HEK293 (cell line): ENCODE measurements at regions not wholly inside any gene's neighbourhood (a gene's known extent, or its start where the extent isn't known, plus 50 kb on each side); places are given as distances from the start of the nearest gene placed in this dataset.
"Not testable (repeated sequence)": the region's sequence is repeated elsewhere in the genome, so short reads cannot be mapped to it uniquely, and the experiment has no call there.

Source experiments
- CTCF ChIA-PET: fragments of 350-600 bp; formaldehyde crosslinking; extraction: SDS; loops from one replicate; lab custom pipeline; 2021; ENCODE audit warnings: antibody characterized with exemption; lab: Yijun Ruan, JAX
- POLR2A ChIA-PET: fragments of 300-600 bp; formaldehyde crosslinking; extraction: SDS; loops from one replicate; lab custom pipeline; 2020; ENCODE audit warnings: antibody characterized with exemption, inconsistent platforms; lab: Yijun Ruan, JAX
- H3K27ac ChIP-seq: fragments of 200-500 bp; sonication (Bioruptor generic); 2 replicates; pipeline ENCODE4 v1.5.1; 2014; ENCODE audit warnings: low read depth, low read length, control low read depth, inconsistent platforms; ENCODE audit errors: extremely low read depth
- H3K36me3 ChIP-seq, 2 experiments: fragments of 200-500 bp in 1 of 2; sonication (Bioruptor generic) in 1 of 2; 1 replicate in 1 of 2; 2 replicates in 1 of 2; pipeline ENCODE4 v1.5.1; 2014 to 2017; ENCODE audit warnings: inconsistent platforms in 2 of 2, low read length in 2 of 2; ENCODE audit not compliant: control insufficient read depth in 2 of 2, insufficient read depth in 1 of 2
- H3K4me1 ChIP-seq: fragments of 200-500 bp; sonication (Bioruptor generic); 2 replicates; pipeline ENCODE4 v1.5.1; 2014; ENCODE audit warnings: mild to moderate bottlenecking, low read length, inconsistent platforms; ENCODE audit not compliant: control insufficient read depth, insufficient read depth
- H3K4me3 ChIP-seq: 2 replicates; pipeline ENCODE4 v1.5.1; 2011; ENCODE audit warnings: low read depth, mild to moderate bottlenecking, control low read depth, low read length, moderate library complexity
- H3K9me3 ChIP-seq: fragments of 200-500 bp; sonication (Bioruptor generic); 2 replicates; pipeline ENCODE4 v1.5.1; 2014; ENCODE audit warnings: low read depth, low read length, inconsistent platforms; ENCODE audit not compliant: control insufficient read depth, insufficient read depth
- SCRT2 ChIP-seq: fragments of 450-650 bp; formaldehyde crosslinking; IDR thresholded peaks from 2 replicates; pipeline ENCODE4 v1.5.1; 2016; ENCODE audit warnings: missing biosample characterization, missing genetic modification characterization
- SETDB1 ChIP-seq: IDR thresholded peaks from one replicate; pipeline ENCODE4 v1.6.1; 2017; ENCODE audit warnings: mild to moderate bottlenecking, low read length, moderate library complexity, mixed read lengths; ENCODE audit not compliant: insufficient read length
- ZFP69B ChIP-seq: fragments of 450-650 bp; formaldehyde crosslinking; IDR thresholded peaks from 2 replicates; pipeline ENCODE4 v1.5.1; 2016; ENCODE audit warnings: missing biosample characterization, missing genetic modification characterization
- ZNF133 ChIP-seq: fragments of 450-650 bp; formaldehyde crosslinking; IDR thresholded peaks from 2 replicates; pipeline ENCODE4 v1.5.1; 2016; ENCODE audit warnings: missing biosample characterization, missing genetic modification characterization
- ZNF423 ChIP-seq: fragments of 450-650 bp; formaldehyde crosslinking; IDR thresholded peaks from 2 replicates; pipeline ENCODE4 v1.5.1; 2016; ENCODE audit warnings: missing biosample characterization, missing genetic modification characterization
- ZNF529 ChIP-seq: fragments of 450-650 bp; formaldehyde crosslinking; IDR thresholded peaks from 2 replicates; pipeline ENCODE4 v1.5.1; 2017; ENCODE audit warnings: missing genetic modification characterization, missing biosample characterization; ENCODE audit not compliant: insufficient replicate concordance
- ZNF768 ChIP-seq: fragments of 450-650 bp; formaldehyde crosslinking; IDR thresholded peaks from 2 replicates; pipeline ENCODE4 v1.5.1; 2018; ENCODE audit warnings: missing biosample characterization, mild to moderate bottlenecking, missing genetic modification characterization

DNA sequence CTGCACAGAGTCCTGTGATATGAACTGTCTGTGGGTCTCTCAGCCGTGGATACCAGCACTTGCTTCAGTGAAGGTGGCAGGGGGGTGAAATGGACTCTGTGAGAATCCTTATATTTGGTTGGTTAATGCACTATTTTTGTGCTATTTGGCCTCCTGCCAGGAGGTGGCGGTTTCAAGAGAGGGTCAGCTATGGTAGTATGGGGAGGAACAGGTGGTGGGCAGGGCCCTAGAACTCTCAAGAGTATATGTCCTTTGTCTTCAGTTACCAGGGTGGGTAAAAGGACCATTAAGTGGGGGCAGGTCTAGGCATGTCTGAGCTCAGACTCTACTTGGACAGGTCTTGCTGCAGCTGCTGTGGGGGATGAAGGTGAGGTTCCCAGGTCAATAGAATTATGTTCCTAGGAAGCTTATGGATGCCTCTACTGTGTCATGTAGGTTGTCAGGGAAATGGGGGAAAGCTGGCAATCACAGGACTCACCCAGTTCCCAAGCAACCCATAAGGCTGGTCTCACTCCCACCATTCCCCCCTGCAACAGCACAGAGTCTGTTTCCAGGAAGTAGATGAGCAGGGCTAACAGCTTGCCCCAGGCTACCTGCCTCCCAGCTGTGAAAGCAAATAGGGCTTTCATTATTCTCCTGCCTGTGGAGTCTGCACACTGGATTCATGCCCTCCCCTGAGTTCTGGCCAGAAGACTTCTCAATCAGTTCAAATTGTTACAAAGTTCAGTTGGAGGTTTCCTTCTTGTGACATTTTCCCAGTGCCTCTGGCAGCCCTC is 56.8 kb upstream of the PHIP start (continued):
- no peak for TF ChIP-seq ZNF768 (tag by site-specific recombination)
- TF ChIP-seq SCRT2 (tag by site-specific recombination): peak; percentile 42
- no peak for TF ChIP-seq ZFP69B

DNA sequence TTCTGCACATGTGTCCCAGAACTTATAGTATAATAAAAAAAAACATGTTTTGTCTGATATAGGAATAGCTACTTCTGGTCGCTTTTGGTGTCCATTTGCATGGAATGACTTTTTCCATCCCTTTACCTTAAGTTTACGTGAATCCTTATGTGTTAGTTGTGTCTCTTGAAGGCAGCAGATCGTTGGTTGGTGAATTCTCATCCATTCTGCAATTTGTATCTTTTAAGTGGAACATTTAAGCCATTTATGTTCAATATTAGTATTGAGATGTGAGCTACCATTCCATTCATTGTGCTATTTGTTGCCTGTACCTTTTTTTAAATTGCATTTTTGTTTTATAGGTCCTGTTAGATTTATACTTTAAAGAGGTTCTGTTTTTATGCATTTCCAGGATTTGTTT is 55.1 kb upstream of the PHIP start:
- Histone ChIP-seq H3K27ac (no peak overlapping the region), H3K9me3 (no peaks in the 10 kb centered on the region), H3K4me3 (no peak overlapping the region), H3K36me3 (no peaks in the 10 kb centered on the region), H3K4me1 (no peaks in the 10 kb centered on the region)
- POLR2A ChIA-PET: no interaction called here
- CTCF ChIA-PET: no interaction called here
- TF ChIP-seq ZNF529 (tag by site-specific recombination) (peak; percentile 77), ZNF133 (no peak), SETDB1 (peak; percentile 66), ZNF423 (no peak)
- TF ChIP-seq, all 188 proteins: peak for 2

DNA sequence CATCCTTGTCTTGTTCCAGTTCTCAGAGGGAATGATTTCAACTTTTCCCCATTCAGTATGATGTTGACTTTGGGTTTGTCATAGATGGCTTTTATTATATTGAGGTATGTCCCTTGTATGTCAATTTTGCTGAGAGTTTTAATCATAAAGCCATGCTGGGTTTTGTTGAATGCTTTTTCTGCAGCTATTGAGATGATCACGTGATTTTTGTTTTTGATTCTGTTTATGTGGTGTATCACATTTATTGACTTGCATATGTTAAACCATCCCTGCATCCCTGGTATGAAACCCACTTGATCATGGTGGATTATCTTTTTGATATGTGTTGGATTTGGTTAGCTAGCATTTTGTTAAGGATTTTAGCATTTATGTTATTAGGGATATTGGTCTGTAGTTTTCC is 53.2 kb upstream of the PHIP start:
- H3K4me1 ChIP-seq, H3K36me3 ChIP-seq, POLR2A ChIA-PET, H3K9me3 ChIP-seq, H3K27ac ChIP-seq, H3K4me3 ChIP-seq, CTCF ChIA-PET: not testable (repeated sequence)
